ENCODE measurements at regions not wholly inside any gene's neighbourhood (a gene's known extent, or its start where the extent isn't known, plus 50 kb on each side); places are given as distances from the start of the nearest gene placed in this dataset.
A peak's percentile ranks its signal among the peaks of the same experiment; 100 is the strongest.

GRCh38 chr5:155507363-155507762 is 493.8 kb downstream of the KIF4B start:
- TF ChIP-seq CTCF (IDR thresholded peaks at IDR 0.05; ENCODE audit: insufficient read depth, low read depth, low read length, missing control alignments): no peak
- no peak for DNase-seq (ENCODE audit: low read depth)
- no peak overlapping the region for H3K4me3 ChIP-seq (ENCODE audit: low read length)

GRCh38 chr5:155508673-155509072 is 495.1 kb downstream of the KIF4B start:
- no peak for TF ChIP-seq CTCF (IDR thresholded peaks at IDR 0.05; ENCODE audit: insufficient read depth, low read depth, low read length, missing control alignments)
- DNase-seq (ENCODE audit: low read depth): no peak
- no peak overlapping the region for H3K4me3 ChIP-seq (ENCODE audit: low read length)

- no peak overlapping the region for H3K4me3 ChIP-seq (ENCODE audit: low read length)
- DNase-seq (ENCODE audit: low read depth): no peak
- no peak for TF ChIP-seq CTCF (IDR thresholded peaks at IDR 0.05; ENCODE audit: insufficient read depth, low read depth, low read length, missing control alignments)
Measured at GRCh38 chr5:155512329-155512728, 498.8 kb downstream of the KIF4B start.

- TF ChIP-seq CTCF (IDR thresholded peaks at IDR 0.05; ENCODE audit: insufficient read depth, low read depth, low read length, missing control alignments): no peak
- peak; percentile 20 for DNase-seq (ENCODE audit: low read depth)
- H3K4me3 ChIP-seq (ENCODE audit: low read length): no peak overlapping the region
Measured at GRCh38 chr5:155514105-155514563, 500.6 kb downstream of the KIF4B start.

GRCh38 chr5:155522540-155522939 is 509.0 kb downstream of the KIF4B start:
- no peak overlapping the region for H3K4me3 ChIP-seq (ENCODE audit: low read length)
- TF ChIP-seq CTCF (IDR thresholded peaks at IDR 0.05; ENCODE audit: insufficient read depth, low read depth, low read length, missing control alignments): no peak
- no peak for DNase-seq (ENCODE audit: low read depth)

- TF ChIP-seq CTCF (IDR thresholded peaks at IDR 0.05; ENCODE audit: insufficient read depth, low read depth, low read length, missing control alignments): no peak
- peak; percentile 99 for DNase-seq (ENCODE audit: low read depth)
- no peak overlapping the region for H3K4me3 ChIP-seq (ENCODE audit: low read length)
Measured at GRCh38 chr5:155529362-155529761, 515.8 kb downstream of the KIF4B start.

- TF ChIP-seq CTCF (IDR thresholded peaks at IDR 0.05; ENCODE audit: insufficient read depth, low read depth, low read length, missing control alignments): no peak
- peak; percentile 84 for DNase-seq (ENCODE audit: low read depth)
- no peak overlapping the region for H3K4me3 ChIP-seq (ENCODE audit: low read length)
Measured at GRCh38 chr5:155530046-155530445, 516.5 kb downstream of the KIF4B start.
